Esophagus muscularis mucosa (tissue), 3 donors: ENCODE measurements at regions not wholly inside any gene's neighbourhood (a gene's known extent, or its start where the extent isn't known, plus 50 kb on each side); places are given as distances from the start of the nearest gene placed in this dataset.

ENCODE experiments used
- CTCF ChIP-seq, 3 experiments: fragments of 200-600 bp in 2 of 3; fragments of 450-650 bp in 1 of 3; sonication (generic) in 2 of 3; IDR thresholded peaks; one replicate each; pipeline ENCODE4 v1.5.1; 2017 to 2019; ENCODE audit warnings: antibody characterized with exemption in 3 of 3, mild to moderate bottlenecking in 2 of 3, moderate library complexity in 1 of 3
- POLR2A ChIP-seq: fragments of 450-650 bp; IDR thresholded peaks from one replicate; pipeline ENCODE4 v1.6.1; 2017; ENCODE audit warnings: antibody characterized with exemption, moderate library complexity, mild to moderate bottlenecking, low read depth

- TF ChIP-seq CTCF (IDR thresholded peaks at IDR 0.05) (no peak), POLR2A (no peak)
These were observed 78.8 kb upstream of the OPRM1 start for GRCh38 chr6:153960281-153960680.
